ENCODE measurements at regions not wholly inside any gene's neighbourhood (a gene's known extent, or its start where the extent isn't known, plus 50 kb on each side); places are given as distances from the start of the nearest gene placed in this dataset.

GRCh38 chr3:88926221-88926620 is 181.2 kb upstream of the EPHA3 start:
- TF ChIP-seq CTCF (IDR thresholded peaks at IDR 0.05; ENCODE audit: low read depth, low read length, missing control alignments): no peak
- H3K27ac ChIP-seq: no peak overlapping the region
- DNase-seq: no peak
- no peak overlapping the region for H3K4me3 ChIP-seq (ENCODE audit: low read depth, low read length)
- in situ Hi-C loops (cut with HindIII; ENCODE audit: low pct_ligation_motif_present, low sequenced_read_pairs): no loop called here
- no peaks in the 10 kb centered on the region for H3K27me3 ChIP-seq (replicated peaks)
- no peaks in the 10 kb centered on the region for H3K36me3 ChIP-seq (replicated peaks)

DNA sequence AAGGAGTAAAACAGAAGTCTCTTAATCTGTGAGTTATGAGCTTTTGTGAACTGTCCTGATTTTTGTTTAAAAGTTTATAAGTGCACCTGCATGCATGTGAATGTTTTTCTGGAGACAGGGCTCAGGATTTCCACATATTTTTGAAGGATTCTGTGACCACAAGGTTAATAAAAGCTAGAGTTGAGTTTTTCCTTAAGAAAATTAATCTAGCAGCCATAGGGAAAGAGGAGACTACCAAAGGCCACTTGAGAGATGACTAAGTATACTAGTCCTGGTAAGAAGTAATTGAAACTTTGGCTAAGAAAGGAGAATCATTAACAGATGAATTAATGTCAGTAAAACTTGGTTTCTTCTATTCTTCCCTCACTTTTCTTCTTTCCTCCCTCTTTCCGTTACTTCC is 176.8 kb upstream of the EPHA3 start:
- no peak for TF ChIP-seq CTCF (IDR thresholded peaks at IDR 0.05; ENCODE audit: low read depth, low read length, missing control alignments)
- in situ Hi-C loops (cut with HindIII; ENCODE audit: low pct_ligation_motif_present, low sequenced_read_pairs): no loop called here
- no peak for DNase-seq

DNA sequence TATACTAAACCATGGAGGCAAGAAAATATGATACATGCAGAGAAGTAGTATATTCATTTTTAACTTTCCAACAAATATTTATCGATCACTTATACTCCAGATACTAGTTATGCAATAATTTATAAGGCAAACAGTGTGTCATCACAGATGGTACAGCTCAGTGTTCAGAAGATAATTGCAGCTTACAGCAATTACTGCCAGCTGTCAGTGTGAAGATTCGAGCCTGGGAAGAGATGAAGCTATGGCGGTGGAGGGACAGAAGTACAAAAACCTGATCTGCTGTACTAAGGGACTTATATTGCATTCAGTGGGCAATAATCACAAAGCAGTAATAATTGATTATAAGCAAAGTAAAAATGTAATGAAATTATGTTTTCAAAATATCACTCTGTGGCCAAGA is 170.6 kb upstream of the EPHA3 start:
- no peak overlapping the region for H3K4me3 ChIP-seq (ENCODE audit: low read depth, low read length)
- DNase-seq: no peak
- no peak for TF ChIP-seq CTCF (IDR thresholded peaks at IDR 0.05; ENCODE audit: low read depth, low read length, missing control alignments)
- in situ Hi-C loops (cut with HindIII; ENCODE audit: low pct_ligation_motif_present, low sequenced_read_pairs): no loop called here
- no peaks in the 10 kb centered on the region for H3K36me3 ChIP-seq (replicated peaks)
- H3K27ac ChIP-seq: no peak overlapping the region
- no peaks in the 10 kb centered on the region for H3K27me3 ChIP-seq (replicated peaks)

More for the DNA sequence above, 176.8 kb upstream of the EPHA3 start:
- Histone ChIP-seq H3K36me3 (replicated peaks) (no peaks in the 10 kb centered on the region), H3K27me3 (replicated peaks) (no peaks in the 10 kb centered on the region), H3K4me3 (ENCODE audit: low read depth, low read length) (no peak overlapping the region), H3K27ac (no peak overlapping the region)

GRCh38 chr3:88940296-88940695 is 167.1 kb upstream of the EPHA3 start:
- in situ Hi-C loops (cut with HindIII; ENCODE audit: low pct_ligation_motif_present, low sequenced_read_pairs): no loop called here
- no peak for DNase-seq
- TF ChIP-seq CTCF (IDR thresholded peaks at IDR 0.05; ENCODE audit: low read depth, low read length, missing control alignments): no peak
- Histone ChIP-seq H3K36me3 (replicated peaks) (no peaks in the 10 kb centered on the region), H3K4me3 (ENCODE audit: low read depth, low read length) (no peak overlapping the region), H3K27ac (no peak overlapping the region), H3K27me3 (replicated peaks) (no peaks in the 10 kb centered on the region)

- TF ChIP-seq CTCF (IDR thresholded peaks at IDR 0.05; ENCODE audit: low read depth, low read length, missing control alignments): no peak
- in situ Hi-C loops (cut with HindIII; ENCODE audit: low pct_ligation_motif_present, low sequenced_read_pairs): no loop called here
- no peaks in the 10 kb centered on the region for H3K36me3 ChIP-seq (replicated peaks)
- DNase-seq: no peak
- no peaks in the 10 kb centered on the region for H3K27me3 ChIP-seq (replicated peaks)
- no peak overlapping the region for H3K27ac ChIP-seq
- H3K4me3 ChIP-seq (ENCODE audit: low read depth, low read length): no peak overlapping the region
These were observed 160.4 kb upstream of the EPHA3 start for GRCh38 chr3:88947013-88947412.

- H3K36me3 ChIP-seq (replicated peaks): no peaks in the 10 kb centered on the region
- no peak for TF ChIP-seq CTCF (IDR thresholded peaks at IDR 0.05; ENCODE audit: low read depth, low read length, missing control alignments)
- no peaks in the 10 kb centered on the region for H3K27me3 ChIP-seq (replicated peaks)
- in situ Hi-C loops (cut with HindIII; ENCODE audit: low pct_ligation_motif_present, low sequenced_read_pairs): no loop called here
- DNase-seq: no peak
- no peak overlapping the region for H3K4me3 ChIP-seq (ENCODE audit: low read depth, low read length)
- H3K27ac ChIP-seq: no peak overlapping the region
These were observed 152.6 kb upstream of the EPHA3 start for GRCh38 chr3:88954853-88955252.

Data from brain microvascular endothelial cell (primary cell).